Naive thymus-derived CD4-positive, alpha-beta T cell (primary cell): ENCODE measurements at regions not wholly inside any gene's neighbourhood (a gene's known extent, or its start where the extent isn't known, plus 50 kb on each side); places are given as distances from the start of the nearest gene placed in this dataset.
"Not testable (repeated sequence)": the region's sequence is repeated elsewhere in the genome, so short reads cannot be mapped to it uniquely, and the experiment has no call there.

Source experiments
- ATAC-seq: fragments of 150-1000 bp; cut with Tn5 transposase; 2 replicates; pipeline ENCODE4 v1.10.0; 2021; ENCODE audit warnings: mild to moderate bottlenecking, moderate library complexity
- CTCF ChIA-PET: fragments of 350-600 bp; sonication (Branson Sonifier 250); formaldehyde crosslinking; loops from one replicate; lab custom pipeline; 2021; ENCODE audit warnings: antibody characterized with exemption; lab: Charles Lee
- POLR2A ChIA-PET: fragments of 350-600 bp; sonication (Branson Sonifier 250); formaldehyde crosslinking; loops from one replicate; lab custom pipeline; 2021; ENCODE audit warnings: antibody characterized with exemption, inconsistent platforms; lab: Charles Lee
- DNase-seq, 9 donors: peaks; one replicate each; pipeline versions ENCODE4 v3.0.0 to v3.0.0-alpha.2; 2020 to 2022; ENCODE audit warnings: mixed read lengths in 1 of 9
- H3K27ac ChIP-seq: one replicate; pipeline ENCODE4 v1.7.0; 2013; ENCODE audit warnings: mild to moderate bottlenecking, low read depth, low read length, moderate library complexity
- H3K27me3 ChIP-seq, 2 donors: one replicate each; pipeline ENCODE4 v1.7.0; 2013; ENCODE audit warnings: low read length in 2 of 2, mild to moderate bottlenecking in 2 of 2, moderate library complexity in 2 of 2; ENCODE audit not compliant: control insufficient read depth in 2 of 2, insufficient read depth in 2 of 2
- H3K36me3 ChIP-seq, 3 experiments: 1 replicate in 2 of 3; 2 replicates in 1 of 3; pipeline ENCODE4 v1.7.0; 2013; ENCODE audit warnings: low read length in 3 of 3, mild to moderate bottlenecking in 3 of 3, moderate library complexity in 1 of 3; ENCODE audit not compliant: insufficient read depth in 3 of 3, control insufficient read depth in 2 of 3
- H3K4me1 ChIP-seq, 2 donors: one replicate each; pipeline ENCODE4 v1.7.0; 2013; ENCODE audit warnings: low read length in 2 of 2, mild to moderate bottlenecking in 2 of 2, moderate library complexity in 1 of 2; ENCODE audit not compliant: control insufficient read depth in 2 of 2, insufficient read depth in 2 of 2
- H3K4me3 ChIP-seq: 2 replicates; pipeline ENCODE4 v1.7.0; 2013; ENCODE audit warnings: mild to moderate bottlenecking, low read length
- H3K9me3 ChIP-seq, 3 experiments: 1 replicate in 2 of 3; 2 replicates in 1 of 3; pipeline ENCODE4 v1.7.0; 2013; ENCODE audit warnings: low read length in 3 of 3; ENCODE audit not compliant: control insufficient read depth in 2 of 3
- H3K27ac Mint-ChIP-seq, 9 donors: one replicate each; pipeline ENCODE4 v1.8.0; 2020 to 2022; ENCODE audit warnings: mixed read lengths in 9 of 9, mild to moderate bottlenecking in 8 of 9, moderate library complexity in 5 of 9, inconsistent platforms in 2 of 9
- H3K27me3 Mint-ChIP-seq, 5 donors: one replicate each; pipeline ENCODE4 v1.8.0; 2021 to 2022; ENCODE audit warnings: mixed read lengths in 5 of 5, mild to moderate bottlenecking in 1 of 5
- H3K36me3 Mint-ChIP-seq, 5 donors: one replicate each; pipeline ENCODE4 v1.8.0; 2020 to 2022; ENCODE audit warnings: mixed read lengths in 5 of 5, mild to moderate bottlenecking in 3 of 5, inconsistent platforms in 1 of 5
- H3K4me1 Mint-ChIP-seq, 7 donors: one replicate each; pipeline ENCODE4 v1.8.0; 2020 to 2022; ENCODE audit warnings: mixed read lengths in 7 of 7, mild to moderate bottlenecking in 3 of 7, inconsistent platforms in 1 of 7
- H3K4me3 Mint-ChIP-seq, 10 donors: one replicate each; pipeline ENCODE4 v1.8.0; 2020 to 2022; ENCODE audit warnings: mild to moderate bottlenecking in 10 of 10, mixed read lengths in 10 of 10, moderate library complexity in 6 of 10, inconsistent platforms in 2 of 10
- H3K9me3 Mint-ChIP-seq, 11 donors: one replicate each; pipeline ENCODE4 v1.8.0; 2020 to 2022; ENCODE audit warnings: mixed read lengths in 11 of 11, mild to moderate bottlenecking in 4 of 11, inconsistent platforms in 1 of 11, moderate library complexity in 1 of 11
- intact Hi-C, 2 donors: fragments of 100-400 bp; cut with micrococcal nuclease; formaldehyde crosslinking; loops; one replicate each; pipeline ENCODE4 v1.15.1; 2023

GRCh38 chr6:141946502-141946901 is 186.2 kb upstream of the GJE1 start:
- H3K9me3 ChIP-seq = no peaks in the 10 kb centered on the region
- Mint-ChIP-seq H3K36me3 (peaks cover 0 to 7% (median 0%) of the 10 kb centered on the region in 5 donors), H3K9me3 (peaks cover 3 to 31% (median 16%) of the 10 kb centered on the region in 11 donors), H3K27me3 (peaks cover 0 to 4% (median 0%) of the 10 kb centered on the region in 5 donors), H3K4me3 (no peak overlapping the region), H3K4me1 (no peaks in the 10 kb centered on the region), H3K27ac (no peak overlapping the region)
- intact Hi-C loops = no loop called here
- ATAC-seq (no peak), DNase-seq (no peak)
- no peaks in the 10 kb centered on the region for H3K36me3 ChIP-seq
- no peaks in the 10 kb centered on the region for H3K27me3 ChIP-seq
- H3K27ac ChIP-seq = no peak overlapping the region
- no peaks in the 10 kb centered on the region for H3K4me1 ChIP-seq
- POLR2A ChIA-PET = no interaction called here
- CTCF ChIA-PET = no interaction called here
- no peak overlapping the region for H3K4me3 ChIP-seq

DNA sequence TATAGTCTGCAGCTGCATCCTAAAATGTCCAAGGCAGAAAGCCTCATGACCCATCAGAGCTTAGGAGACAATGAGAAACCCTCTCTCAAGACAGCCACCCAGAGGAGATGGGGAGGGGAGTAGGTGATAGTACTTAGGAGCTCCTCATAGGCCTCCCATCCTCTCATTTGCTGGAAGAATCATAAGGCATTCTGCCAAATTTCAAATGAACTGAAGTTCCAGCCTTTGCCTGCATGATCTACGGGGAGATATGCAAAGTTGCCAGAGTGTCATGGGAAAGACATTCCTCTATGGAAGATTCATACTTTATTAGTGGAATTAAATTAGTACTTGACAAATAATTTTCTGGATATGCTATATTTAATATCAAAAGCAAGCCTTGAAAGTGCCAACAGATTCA is 194.1 kb upstream of the GJE1 start:
- DNase-seq (no peak), ATAC-seq (no peak)
- POLR2A ChIA-PET = no interaction called here
- no peak overlapping the region for H3K4me3 Mint-ChIP-seq
- H3K27ac ChIP-seq = no peak overlapping the region
- H3K9me3 ChIP-seq = no peaks in the 10 kb centered on the region
- H3K9me3 Mint-ChIP-seq = peaks cover 7 to 28% (median 18%) of the 10 kb centered on the region in 11 donors
- no peaks in the 10 kb centered on the region for H3K4me1 ChIP-seq
- H3K27me3 ChIP-seq = no peaks in the 10 kb centered on the region
- no peak overlapping the region for H3K4me3 ChIP-seq
- CTCF ChIA-PET = no interaction called here
- H3K36me3 Mint-ChIP-seq = peaks cover 0 to 3% (median 0%) of the 10 kb centered on the region in 5 donors
- H3K27ac Mint-ChIP-seq = no peak overlapping the region
- peaks cover 0 to 2% (median 0%) of the 10 kb centered on the region in 7 donors for H3K4me1 Mint-ChIP-seq
- H3K27me3 Mint-ChIP-seq = peaks cover 0 to 18% (median 14%) of the 10 kb centered on the region in 5 donors
- no peaks in the 10 kb centered on the region for H3K36me3 ChIP-seq
- intact Hi-C loops = no loop called here

- no peak for ATAC-seq
- H3K36me3 Mint-ChIP-seq = no peaks in the 10 kb centered on the region
- intact Hi-C loops = no loop called here
- H3K4me3 Mint-ChIP-seq = no peak overlapping the region
- ChIA-PET POLR2A (no interaction called here), CTCF (no interaction called here)
- Histone ChIP-seq H3K27me3 (no peaks in the 10 kb centered on the region), H3K27ac (no peak overlapping the region), H3K36me3 (no peaks in the 10 kb centered on the region), H3K4me1 (no peaks in the 10 kb centered on the region), H3K4me3 (no peak overlapping the region), H3K9me3 (no peaks in the 10 kb centered on the region)
- H3K27me3 Mint-ChIP-seq = peaks cover 0 to 20% (median 14%) of the 10 kb centered on the region in 5 donors
- no peak for DNase-seq
- H3K9me3 Mint-ChIP-seq = peaks cover 0 to 6% (median 1%) of the 10 kb centered on the region in 11 donors
- no peak overlapping the region for H3K27ac Mint-ChIP-seq
- peaks cover 0 to 2% (median 0%) of the 10 kb centered on the region in 7 donors for H3K4me1 Mint-ChIP-seq
These were observed 200.0 kb upstream of the GJE1 start for GRCh38 chr6:141932685-141933084.

DNA sequence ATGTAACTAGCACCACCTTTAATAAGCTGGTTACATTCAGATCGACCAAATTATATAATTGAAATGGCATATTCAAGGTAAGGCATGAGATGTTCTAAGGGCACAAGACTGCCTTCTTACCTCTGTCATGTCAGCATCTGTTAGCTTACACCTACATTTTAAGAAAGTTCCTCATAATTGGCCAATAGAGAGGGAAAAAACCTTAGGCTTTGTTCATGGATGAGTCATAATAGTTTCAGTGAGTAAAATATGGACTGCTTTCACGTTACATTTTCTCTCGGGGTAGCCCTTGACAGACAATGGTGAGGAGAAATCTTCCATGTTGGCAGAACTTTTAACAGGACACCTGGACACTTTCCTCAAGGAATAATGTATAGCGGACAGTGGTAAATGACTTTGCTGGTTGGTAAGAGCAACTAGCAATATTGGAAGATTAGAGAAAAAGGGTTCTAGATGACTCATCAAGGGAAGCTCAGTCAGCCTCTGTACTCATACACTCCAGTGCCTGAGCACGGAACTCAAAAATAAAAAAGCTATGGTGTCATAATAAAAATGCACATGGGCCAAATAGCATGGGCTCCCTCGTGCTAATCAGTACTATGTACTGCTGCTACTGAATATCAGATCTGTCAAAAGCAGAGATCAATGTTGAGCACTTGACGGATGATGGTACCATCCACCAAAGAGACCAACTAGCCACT is 206.4 kb upstream of the GJE1 start:
- CTCF ChIA-PET, H3K27me3 Mint-ChIP-seq, H3K27ac Mint-ChIP-seq, H3K27ac ChIP-seq, DNase-seq, ATAC-seq, H3K9me3 Mint-ChIP-seq, POLR2A ChIA-PET, intact Hi-C loops, H3K4me3 ChIP-seq, H3K4me1 ChIP-seq, H3K4me3 Mint-ChIP-seq, H3K36me3 Mint-ChIP-seq, H3K27me3 ChIP-seq, H3K36me3 ChIP-seq, H3K4me1 Mint-ChIP-seq, H3K9me3 ChIP-seq: not testable (repeated sequence)

- H3K9me3 Mint-ChIP-seq = peaks cover 0 to 6% (median 3%) of the 10 kb centered on the region in 11 donors
- ATAC-seq = no peak
- H3K27ac Mint-ChIP-seq = no peak overlapping the region
- Histone ChIP-seq H3K36me3 (no peaks in the 10 kb centered on the region), H3K4me1 (no peaks in the 10 kb centered on the region), H3K27ac (no peak overlapping the region), H3K4me3 (no peak overlapping the region), H3K9me3 (no peaks in the 10 kb centered on the region), H3K27me3 (no peaks in the 10 kb centered on the region)
- POLR2A ChIA-PET = no interaction called here
- H3K4me3 Mint-ChIP-seq = no peak overlapping the region
- intact Hi-C loops = no loop called here
- no peak for DNase-seq
- no peaks in the 10 kb centered on the region for H3K36me3 Mint-ChIP-seq
- H3K4me1 Mint-ChIP-seq = no peaks in the 10 kb centered on the region
- CTCF ChIA-PET = no interaction called here
- H3K27me3 Mint-ChIP-seq = no peaks in the 10 kb centered on the region
These were observed 207.7 kb upstream of the GJE1 start for GRCh38 chr6:141925001-141925400.

GRCh38 chr6:141922898-141923297 is 209.8 kb upstream of the GJE1 start:
- Histone ChIP-seq H3K36me3 (no peaks in the 10 kb centered on the region), H3K27me3 (no peaks in the 10 kb centered on the region), H3K27ac (no peak overlapping the region), H3K4me1 (no peaks in the 10 kb centered on the region), H3K4me3 (no peak overlapping the region), H3K9me3 (no peaks in the 10 kb centered on the region)
- Mint-ChIP-seq H3K27me3 (no peaks in the 10 kb centered on the region), H3K4me1 (no peaks in the 10 kb centered on the region), H3K36me3 (no peaks in the 10 kb centered on the region), H3K27ac (no peak overlapping the region), H3K9me3 (peaks cover 0 to 6% (median 2%) of the 10 kb centered on the region in 11 donors), H3K4me3 (no peak overlapping the region)
- ChIA-PET CTCF (no interaction called here), POLR2A (no interaction called here)
- no peak for ATAC-seq
- intact Hi-C loops = no loop called here
- no peak for DNase-seq
